ENCODE measurements at regions not wholly inside any gene's neighbourhood (a gene's known extent, or its start where the extent isn't known, plus 50 kb on each side); places are given as distances from the start of the nearest gene placed in this dataset.
"Not testable (repeated sequence)": the region's sequence is repeated elsewhere in the genome, so short reads cannot be mapped to it uniquely, and the experiment has no call there.

GRCh38 chr20:5492937-5493336 lies 117.9 kb downstream of the GPCPD1 start:
- DNase-seq (ENCODE audit: low spot score), result no peak

GRCh38 chr20:5491455-5491854 lies 119.4 kb downstream of the GPCPD1 start:
- no peak for DNase-seq (ENCODE audit: low spot score)

DNA sequence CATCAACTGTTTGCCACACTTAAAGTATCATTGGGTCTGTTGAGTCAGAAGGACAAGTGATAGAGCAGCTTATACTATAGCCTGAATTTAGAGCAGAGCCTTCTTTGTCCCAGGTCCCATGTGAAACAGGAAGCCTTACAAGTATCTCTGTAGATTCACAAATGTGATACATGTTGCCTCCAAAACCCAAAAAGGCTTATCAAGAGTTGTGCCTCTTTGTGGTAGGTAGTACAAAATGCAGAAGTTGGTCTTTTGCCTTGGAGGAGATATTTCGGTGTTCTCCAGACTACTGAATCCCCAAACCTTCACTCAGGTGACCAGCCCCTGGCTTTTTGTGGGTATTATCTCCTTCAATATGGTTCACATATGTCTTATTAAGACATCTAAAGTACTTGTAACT lies 121.2 kb downstream of the GPCPD1 start:
- DNase-seq (ENCODE audit: low spot score), result no peak

GRCh38 chr20:5488823-5489222 lies 122.0 kb downstream of the GPCPD1 start:
- DNase-seq (ENCODE audit: low spot score), result no peak

DNA sequence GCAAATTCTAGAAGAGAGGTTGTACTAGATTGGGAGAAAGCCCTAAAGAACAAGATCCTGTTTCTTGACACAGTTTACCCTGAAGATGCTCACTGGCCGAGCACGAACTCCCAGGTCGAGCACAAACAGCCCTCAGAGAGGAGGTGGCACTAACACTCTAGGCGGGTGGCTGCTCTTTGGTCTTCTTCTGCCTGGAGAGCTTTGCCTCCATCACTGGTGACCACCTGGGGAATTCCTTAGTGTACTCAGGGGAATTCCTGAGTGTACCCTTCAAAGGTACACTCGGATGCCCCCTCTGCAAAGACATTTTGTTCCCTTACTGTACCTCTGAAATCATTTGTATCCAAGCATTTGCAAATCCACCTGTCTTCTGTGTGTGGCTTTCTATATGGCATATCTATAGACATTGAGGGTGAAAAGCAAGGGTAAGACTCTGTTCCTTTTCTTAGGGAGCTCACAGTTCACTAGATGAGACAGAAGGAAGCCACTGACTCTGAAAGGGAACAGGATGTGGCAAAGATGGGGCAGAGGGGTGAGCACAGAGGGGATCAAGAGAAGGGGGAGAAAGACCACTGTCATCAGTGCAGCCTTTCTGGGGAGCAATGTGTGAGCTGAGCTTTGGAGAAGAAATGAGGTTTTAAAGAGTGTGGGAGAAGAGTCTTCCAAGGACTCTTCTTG lies 124.3 kb downstream of the GPCPD1 start:
- no peak for DNase-seq (ENCODE audit: low spot score)

DNA sequence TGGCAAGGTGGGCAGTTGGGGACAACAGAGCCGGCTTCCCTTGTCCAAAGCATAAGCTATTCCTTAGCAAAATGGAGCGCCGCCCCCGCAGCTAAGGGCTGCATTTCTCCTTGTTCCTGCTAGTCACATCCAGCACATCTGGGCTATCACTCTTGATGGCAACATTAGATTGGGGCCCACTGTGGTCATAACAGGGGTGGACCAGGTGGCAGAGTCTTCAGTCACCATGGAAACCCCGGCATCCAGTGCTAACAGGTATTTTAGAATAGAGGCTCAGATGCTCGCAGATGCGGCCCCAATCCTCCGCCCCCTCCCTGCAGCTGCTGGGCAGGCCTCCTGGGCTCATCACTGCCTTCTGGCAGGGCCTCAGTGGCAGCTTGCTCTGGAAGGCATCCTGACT lies 125.9 kb downstream of the GPCPD1 start:
- DNase-seq (ENCODE audit: low spot score), result no peak

DNA sequence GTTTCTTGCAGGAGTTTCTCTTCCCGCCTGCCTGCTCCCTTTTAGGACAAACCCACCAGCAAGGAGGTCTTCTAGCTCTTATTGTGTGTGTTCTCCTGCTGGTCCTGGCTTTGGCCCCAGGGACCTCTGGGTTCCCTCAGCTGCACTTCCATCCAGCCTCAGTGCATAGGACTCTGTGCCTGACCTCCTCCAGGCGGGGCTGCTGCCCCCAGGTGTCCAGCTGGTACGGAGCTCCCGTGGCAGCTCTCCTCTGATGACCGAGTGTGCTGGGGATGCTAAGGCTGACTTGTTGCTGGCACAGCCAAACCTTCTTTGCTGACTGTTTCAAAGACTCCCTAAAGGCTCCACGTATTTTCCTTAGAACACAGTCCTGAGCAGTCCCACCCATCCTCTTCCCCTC lies 126.5 kb downstream of the GPCPD1 start:
- no peak for DNase-seq (ENCODE audit: low spot score)

DNA sequence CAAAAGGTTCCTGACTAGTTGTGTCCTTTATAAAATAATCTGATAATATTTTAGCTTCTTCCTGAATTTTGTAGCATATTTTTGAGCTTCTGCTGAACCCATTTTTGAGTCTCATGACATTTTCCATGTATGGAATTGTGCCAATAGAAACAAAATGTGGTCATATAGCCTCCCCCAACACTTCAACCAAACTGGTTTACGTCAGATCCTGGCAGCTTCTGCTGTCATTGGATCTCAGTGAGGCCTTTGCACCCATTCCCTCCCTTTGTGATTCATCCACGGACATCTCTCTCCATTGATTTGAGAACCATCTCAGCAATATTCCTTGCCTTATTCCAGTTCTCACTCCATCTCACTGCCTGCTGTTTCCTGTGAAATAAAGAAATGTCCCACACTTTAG lies 128.0 kb downstream of the GPCPD1 start:
- no peak for DNase-seq (ENCODE audit: low spot score)

DNA sequence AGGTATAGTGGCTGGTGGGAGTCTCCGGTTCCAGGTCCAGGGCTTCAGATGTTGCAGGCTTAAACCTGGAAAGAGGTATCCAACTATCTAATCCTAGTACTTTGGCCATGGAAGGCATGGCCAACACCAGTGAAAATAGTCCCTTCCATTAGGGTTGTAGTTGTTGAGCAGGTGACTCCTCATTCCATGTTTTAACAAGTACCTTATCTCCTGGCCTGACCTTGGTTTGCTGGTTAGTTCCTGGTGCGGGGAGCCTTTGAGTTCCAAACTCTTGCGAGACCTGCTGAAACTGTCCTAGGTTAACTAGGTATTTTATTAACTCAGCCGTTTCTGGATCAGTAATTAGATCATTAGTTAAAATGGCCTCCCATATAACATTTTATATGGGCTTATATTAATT lies 128.9 kb downstream of the GPCPD1 start:
- no peak for DNase-seq (ENCODE audit: low spot score)

- DNase-seq (ENCODE audit: low spot score), result no peak
Observed at GRCh38 chr20:5480824-5481600, 129.8 kb downstream of the GPCPD1 start.

- no peak for DNase-seq (ENCODE audit: low spot score)
Observed at GRCh38 chr20:5474646-5475550, 135.9 kb downstream of the GPCPD1 start.

DNA sequence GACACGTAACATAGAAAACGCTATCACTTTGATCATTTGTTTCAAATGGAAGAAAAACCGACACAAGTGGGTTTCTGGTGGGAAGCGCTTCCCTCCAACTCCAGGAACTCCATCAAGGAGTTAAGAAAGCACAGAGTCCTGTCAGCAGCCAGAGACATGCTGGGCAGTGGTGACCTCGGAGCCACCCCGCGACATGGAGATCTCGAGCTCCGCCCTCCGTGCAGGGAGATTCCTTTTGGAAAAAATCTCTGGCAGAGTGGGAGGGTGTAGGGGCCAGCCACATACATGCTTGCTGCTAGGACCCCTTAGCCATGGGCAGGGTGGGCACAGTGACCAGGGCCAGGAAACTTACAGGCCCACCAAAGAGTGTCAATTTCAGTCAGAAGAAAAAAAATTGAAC lies 138.9 kb downstream of the GPCPD1 start:
- DNase-seq (ENCODE audit: low spot score), result not testable (repeated sequence)

DNA sequence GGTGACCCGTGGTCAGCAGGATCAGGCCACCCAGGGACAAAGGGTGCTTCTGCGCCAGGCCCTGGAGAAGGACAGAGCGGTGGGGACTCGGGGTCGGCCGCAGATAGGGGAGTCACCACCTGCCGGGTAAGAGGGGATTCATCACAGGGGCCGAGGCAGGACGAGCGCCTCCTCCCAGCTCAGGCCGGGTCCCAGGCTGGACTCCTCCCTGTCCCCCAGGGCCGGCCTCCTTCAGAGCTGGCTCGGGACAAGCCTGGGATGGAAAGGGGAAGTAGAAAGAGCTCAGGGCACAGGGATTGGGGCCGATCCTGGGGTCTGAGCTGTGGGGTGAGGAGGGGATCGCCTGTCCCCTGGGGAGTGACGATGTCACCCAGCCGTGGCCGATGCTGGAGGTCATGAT lies 139.4 kb downstream of the GPCPD1 start:
- DNase-seq (ENCODE audit: low spot score), result no peak

GRCh38 chr20:5470943-5471342 lies 139.9 kb downstream of the GPCPD1 start:
- DNase-seq (ENCODE audit: low spot score), result no peak

DNA sequence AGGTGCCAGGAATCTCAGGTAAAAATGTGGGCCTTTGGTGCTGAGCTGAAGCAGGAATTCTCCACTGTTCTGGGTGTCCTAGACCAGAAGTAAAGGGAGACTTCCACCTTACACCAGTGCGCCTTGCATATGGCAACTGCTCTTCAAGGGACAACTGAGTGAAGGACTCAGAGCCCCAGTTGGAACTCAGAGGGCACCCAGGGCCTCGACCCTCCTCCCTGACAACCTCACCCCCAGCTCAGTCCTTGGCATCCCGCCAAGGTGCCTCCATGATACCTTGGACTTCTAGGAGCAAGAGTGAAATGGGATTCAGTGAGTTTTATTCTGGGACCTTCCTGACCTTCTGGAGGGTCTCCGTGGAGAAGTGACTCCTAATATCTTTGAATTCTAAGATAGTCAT lies 140.3 kb downstream of the GPCPD1 start:
- DNase-seq (ENCODE audit: low spot score), result no peak

GRCh38 chr20:5469111-5469510 lies 141.7 kb downstream of the GPCPD1 start:
- no peak for DNase-seq (ENCODE audit: low spot score)

- DNase-seq (ENCODE audit: low spot score), result no peak
Observed at GRCh38 chr20:5467086-5467485, 143.7 kb downstream of the GPCPD1 start.

- no peak for DNase-seq (ENCODE audit: low spot score)
Observed at GRCh38 chr20:5465604-5465927, 145.2 kb downstream of the GPCPD1 start.

DNA sequence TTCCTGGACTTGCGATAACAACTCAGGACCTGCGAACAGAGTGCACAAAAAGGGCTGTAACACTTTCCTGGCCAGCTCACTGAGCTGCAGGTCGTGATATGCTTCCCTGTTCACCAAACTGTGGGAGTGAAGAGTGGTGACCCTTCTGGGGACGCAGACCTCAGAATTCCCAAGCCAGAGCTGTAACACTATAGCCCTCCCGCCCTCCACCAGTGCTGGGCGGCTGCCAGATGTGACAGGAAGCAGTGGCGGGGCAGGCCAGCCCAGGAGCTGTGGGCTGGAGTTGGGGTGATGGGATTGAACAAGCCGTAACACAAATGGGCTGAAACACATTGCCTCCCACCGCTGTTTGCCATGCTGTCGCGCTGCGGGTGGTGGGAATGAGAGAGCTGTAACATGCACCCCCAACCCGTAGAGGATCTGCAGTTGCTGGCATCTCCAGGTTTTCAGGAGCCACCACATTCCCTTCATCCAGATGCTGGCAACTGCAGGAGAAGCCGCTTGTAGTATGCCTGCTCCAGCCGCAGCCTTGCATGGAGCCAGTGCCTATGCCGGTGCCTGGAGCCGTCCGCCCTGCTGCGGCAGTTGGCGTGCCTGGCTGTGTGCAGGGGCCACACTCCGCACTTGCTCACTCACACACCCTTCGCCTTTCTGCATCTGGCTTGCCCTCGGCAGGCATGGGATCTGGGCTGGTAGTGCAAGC lies 145.8 kb downstream of the GPCPD1 start:
- DNase-seq (ENCODE audit: low spot score), result no peak

DNA sequence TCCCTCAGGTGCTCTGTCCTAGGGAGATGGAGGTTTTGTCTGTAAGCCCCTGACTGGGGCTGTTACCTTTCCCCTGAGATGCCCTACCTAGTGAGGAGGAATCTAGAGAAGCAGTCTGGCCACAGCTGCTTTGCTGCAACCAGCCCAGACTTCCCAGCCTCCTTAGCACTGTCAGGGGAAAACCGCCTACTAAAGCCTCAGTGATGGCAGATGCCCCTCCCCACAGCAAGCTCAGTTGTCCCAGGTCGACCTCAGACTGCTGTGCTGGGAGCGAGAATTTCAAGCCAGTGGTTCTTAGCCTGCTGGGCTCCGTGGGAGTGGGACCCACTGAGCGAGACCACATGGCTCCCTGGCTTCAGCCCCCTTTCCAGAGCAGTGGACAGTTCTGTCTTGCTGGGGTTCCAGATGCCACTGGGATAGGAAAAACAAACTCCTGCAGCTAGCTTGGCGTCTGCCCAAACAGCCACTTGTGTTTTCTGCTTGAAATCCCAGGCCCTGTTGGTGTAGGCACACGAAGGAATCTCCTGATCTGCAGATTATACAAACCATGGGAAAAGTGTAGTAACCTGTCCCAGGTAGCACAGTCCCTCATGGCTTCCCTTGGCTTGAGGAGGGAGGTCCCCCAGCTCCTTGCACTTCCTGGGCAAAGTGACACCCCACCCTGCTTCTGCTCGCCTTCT lies 146.4 kb upstream of the PROKR2 start:
- DNase-seq (ENCODE audit: low spot score), result no peak

- not testable (repeated sequence) for DNase-seq (ENCODE audit: low spot score)
Observed at GRCh38 chr20:5453745-5454144, 137.0 kb upstream of the PROKR2 start.

DNA sequence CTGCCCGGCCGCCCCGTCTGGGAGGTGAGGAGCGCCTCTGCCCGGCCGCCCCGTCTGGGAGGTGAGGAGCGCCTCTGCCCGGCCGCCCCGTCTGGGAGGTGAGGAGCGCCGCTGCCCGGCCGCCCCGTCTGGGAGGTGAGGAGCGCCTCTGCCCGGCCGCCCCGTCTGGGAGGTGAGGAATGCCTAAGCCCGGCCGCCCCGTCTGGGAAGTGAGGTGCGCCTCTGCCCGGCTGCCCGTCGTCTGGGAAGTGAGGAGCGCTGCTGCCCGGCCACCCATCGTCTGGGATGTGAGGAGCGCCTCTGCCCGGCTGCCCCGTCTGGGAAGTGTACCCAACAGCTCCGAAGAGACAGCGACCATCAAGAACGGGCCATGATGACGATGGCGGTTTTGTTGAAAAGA lies 136.6 kb upstream of the PROKR2 start:
- not testable (repeated sequence) for DNase-seq (ENCODE audit: low spot score)

Data from kidney tubule cell (primary cell).